NCI-H82 treated with DMSO at 0.1 percent for 48 hours (cell line): ENCODE measurements at regions not wholly inside any gene's neighbourhood (a gene's known extent, or its start where the extent isn't known, plus 50 kb on each side); places are given as distances from the start of the nearest gene placed in this dataset.
"Not testable (repeated sequence)": the region's sequence is repeated elsewhere in the genome, so short reads cannot be mapped to it uniquely, and the experiment has no call there.

Source experiments
- DNase-seq: peaks from one replicate; lab custom pipeline; 2025; ENCODE audit not compliant: unreplicated experiment; lab: John Stamatoyannopoulos, UW

GRCh38 chr5:153212471-153212870, 278.0 kb upstream of the GRIA1 start:
- DNase-seq: no peak

DNA sequence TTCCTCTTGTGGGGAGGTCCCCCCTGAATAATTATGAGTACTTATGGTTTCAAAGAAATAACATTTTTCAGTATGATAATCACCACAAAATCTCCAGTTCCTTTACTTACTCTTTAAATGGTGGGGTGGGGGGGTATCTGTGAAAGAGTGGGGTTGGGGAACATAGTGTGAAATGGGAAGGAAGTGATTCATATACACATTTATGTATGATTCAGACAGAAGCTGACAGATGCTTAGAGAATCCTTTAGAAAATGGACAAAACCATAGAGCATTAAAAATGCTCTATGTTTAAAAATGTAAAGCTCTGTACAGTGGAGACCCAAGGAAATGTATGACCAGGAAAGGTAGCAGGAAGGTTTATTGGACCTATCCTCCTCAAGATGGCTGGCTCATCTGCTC, 267.5 kb upstream of the GRIA1 start:
- no peak for DNase-seq

DNA sequence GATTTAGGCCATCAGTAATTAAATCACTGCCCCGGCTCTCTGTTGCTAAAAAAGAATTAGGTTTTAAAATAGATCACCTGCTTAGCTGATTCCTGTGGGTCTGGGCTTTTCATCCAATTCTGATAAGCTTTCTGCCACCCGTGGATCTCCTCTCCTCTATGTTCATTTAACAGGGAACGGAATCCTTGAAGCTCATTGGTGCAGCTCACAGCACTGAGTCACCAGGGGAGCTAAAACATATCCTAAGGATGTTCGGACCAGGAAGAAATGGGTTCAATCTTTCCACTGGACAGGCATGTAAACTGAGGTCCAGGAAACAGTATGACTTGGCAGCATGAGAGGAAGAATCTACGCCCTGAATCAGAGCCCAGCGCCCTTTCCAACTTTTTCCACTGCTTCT, 267.1 kb upstream of the GRIA1 start:
- DNase-seq: no peak

DNA sequence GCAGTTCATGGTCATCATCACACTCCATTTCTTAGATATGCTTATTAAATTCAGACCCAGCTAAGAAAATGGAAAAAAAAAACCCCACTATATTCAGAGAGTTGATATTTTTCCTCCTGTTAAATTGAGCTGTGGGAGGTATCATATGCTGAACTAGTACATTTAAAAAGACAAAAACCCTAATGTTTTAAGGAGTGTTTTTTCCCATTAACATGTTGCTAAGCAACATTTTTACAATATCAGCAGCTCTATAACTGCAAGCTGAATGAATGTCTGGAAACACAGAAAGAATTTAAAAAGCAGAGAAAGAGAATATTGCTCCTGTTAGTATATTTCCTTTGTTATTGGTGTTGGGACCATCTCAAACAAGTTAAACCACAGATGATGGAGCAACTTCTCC, 265.8 kb upstream of the GRIA1 start:
- no peak for DNase-seq

GRCh38 chr5:153233933-153234332, 256.5 kb upstream of the GRIA1 start:
- DNase-seq: no peak

GRCh38 chr5:153236319-153236718, 254.2 kb upstream of the GRIA1 start:
- DNase-seq: no peak

GRCh38 chr5:153237671-153238332, 252.7 kb upstream of the GRIA1 start:
- no peak for DNase-seq

DNA sequence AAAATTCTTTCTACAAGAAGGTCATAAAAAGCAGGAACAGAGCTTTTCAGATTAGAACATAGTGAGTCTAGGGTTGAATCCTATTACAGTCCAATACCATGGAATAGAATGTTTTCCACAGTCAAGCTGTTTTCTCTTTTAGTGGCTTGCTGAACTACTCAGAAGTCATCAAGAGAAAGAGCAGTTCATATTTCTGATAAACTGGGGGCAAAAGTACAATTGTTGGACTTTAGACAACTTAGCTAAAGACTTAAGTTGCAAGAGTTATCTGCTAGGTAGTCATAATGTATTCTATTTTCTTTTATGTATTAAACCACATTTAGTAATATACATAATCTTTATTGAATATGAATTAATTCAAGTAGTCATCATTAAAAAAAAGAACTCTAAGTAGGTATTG, 233.1 kb upstream of the GRIA1 start:
- no peak for DNase-seq

DNA sequence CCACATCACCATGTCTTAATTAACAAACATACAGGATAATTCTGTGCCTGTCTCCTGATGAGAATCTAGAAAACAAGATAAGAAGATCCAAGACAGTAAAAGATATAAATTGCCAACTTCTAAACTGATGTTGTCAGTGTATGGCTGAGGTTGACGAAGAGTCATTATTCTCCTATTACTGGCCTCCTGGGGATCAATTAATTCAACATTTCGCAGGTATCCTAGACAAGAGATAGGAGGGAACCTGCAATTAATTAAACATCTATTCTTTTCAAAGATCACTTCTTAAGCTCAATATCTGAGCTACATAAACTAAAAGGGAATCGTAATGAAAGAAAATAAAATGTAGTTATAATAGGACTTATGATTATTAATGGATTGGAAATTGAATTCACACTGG, 232.0 kb upstream of the GRIA1 start:
- no peak for DNase-seq

- DNase-seq: no peak
Measured at GRCh38 chr5:153267506-153267905, 223.0 kb upstream of the GRIA1 start.

DNA sequence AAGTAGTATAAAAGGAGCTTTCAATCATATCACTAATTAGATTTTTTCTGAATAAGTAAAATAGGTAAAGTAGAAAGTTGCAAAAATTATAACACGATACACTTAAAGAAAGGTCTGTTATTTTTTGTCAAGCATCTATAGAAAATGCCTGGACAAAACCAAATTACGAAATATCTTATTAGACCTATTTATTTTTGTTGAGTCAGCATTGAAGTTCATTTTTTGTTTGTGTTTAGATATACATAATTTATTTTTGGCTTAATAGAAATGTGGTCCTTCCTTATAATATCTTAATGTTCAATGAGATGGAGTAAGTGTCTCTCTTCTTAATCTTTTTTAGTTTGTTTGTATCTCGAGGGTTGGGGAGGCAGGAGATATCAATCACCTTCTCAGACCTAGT, 214.8 kb upstream of the GRIA1 start:
- DNase-seq: no peak

DNA sequence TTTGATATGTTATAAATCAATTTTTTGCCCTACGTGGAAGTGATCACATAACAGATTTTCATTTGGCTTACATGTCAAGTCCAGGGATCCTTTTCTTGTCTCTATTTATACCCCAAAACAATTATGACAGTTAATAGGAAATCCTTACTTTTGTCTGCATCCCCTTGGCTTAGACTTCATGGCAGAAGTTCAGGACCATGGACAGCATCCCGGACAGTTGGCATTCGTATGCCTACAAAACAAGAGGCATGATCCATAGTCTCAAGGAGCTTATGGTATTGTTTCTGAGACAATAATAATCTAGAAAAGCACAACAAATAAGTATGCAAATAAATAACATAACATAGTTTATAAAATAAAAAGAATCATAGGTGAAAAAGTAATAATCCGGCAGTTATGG, 214.3 kb upstream of the GRIA1 start:
- no peak for DNase-seq

GRCh38 chr5:153296251-153296844, 194.1 kb upstream of the GRIA1 start:
- DNase-seq: not testable (repeated sequence)

- DNase-seq: no peak
Measured at GRCh38 chr5:153299891-153300290, 190.6 kb upstream of the GRIA1 start.

DNA sequence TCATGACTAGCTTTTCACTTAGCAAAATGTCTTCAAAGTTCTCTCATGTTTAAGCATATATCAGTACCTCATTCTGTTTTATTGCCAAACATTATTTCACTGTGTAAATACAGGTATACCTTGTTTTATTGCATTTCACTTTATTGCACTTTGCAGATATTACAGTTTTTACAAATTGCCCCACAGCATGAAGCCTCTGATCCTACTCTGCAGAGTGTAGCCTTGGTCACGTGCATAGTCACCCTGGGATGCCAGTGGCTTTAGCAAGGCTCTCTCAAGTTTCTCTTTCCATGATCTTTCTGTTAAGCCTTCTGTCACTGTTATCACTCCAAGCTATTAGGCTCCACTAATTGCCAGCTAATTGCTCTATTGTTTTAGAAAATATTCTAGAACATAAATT, 182.2 kb upstream of the GRIA1 start:
- DNase-seq: no peak

GRCh38 chr5:153318556-153318955, 171.9 kb upstream of the GRIA1 start:
- no peak for DNase-seq

DNA sequence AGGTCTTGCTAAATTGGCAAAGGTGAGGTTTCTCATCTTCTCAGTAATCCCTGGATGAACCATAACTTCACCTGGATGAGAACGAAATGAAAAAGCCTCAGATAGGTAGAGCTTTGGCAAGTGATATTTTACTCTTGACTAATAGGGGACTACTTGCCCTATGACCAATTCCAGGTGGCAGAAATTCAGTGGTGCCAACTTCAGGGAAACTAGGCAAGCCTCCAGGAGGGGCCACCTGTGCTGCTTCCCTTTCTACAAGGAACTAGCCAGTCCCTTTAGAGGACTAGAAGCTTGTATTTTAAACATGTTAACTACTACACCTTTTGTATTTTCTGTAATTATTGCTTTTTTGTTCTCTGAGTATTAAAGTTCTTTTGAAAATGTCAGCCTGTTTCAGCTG, 169.0 kb upstream of the GRIA1 start:
- no peak for DNase-seq

- no peak for DNase-seq
Measured at GRCh38 chr5:153340139-153340538, 150.3 kb upstream of the GRIA1 start.

DNA sequence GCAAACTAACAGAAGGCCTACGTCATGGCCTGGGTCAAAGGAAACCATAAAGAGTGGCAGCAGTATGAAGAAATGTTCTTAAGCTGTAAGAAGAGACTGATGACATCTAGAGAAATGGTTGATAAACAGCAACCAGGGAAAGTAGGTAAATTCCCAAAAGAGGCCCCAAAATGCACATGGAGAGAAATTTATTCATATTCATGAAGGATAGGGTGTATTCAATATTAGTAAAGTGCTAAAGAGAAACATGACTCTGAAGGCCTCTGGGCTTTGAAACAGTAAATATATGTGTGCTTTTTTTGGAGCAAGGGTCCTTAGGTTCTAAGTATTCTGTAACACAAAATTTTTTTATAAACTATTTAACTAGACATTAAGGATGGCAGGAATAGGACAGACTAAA, 149.7 kb upstream of the GRIA1 start:
- no peak for DNase-seq

- DNase-seq: no peak
Measured at GRCh38 chr5:153342487-153342886, 148.0 kb upstream of the GRIA1 start.

DNA sequence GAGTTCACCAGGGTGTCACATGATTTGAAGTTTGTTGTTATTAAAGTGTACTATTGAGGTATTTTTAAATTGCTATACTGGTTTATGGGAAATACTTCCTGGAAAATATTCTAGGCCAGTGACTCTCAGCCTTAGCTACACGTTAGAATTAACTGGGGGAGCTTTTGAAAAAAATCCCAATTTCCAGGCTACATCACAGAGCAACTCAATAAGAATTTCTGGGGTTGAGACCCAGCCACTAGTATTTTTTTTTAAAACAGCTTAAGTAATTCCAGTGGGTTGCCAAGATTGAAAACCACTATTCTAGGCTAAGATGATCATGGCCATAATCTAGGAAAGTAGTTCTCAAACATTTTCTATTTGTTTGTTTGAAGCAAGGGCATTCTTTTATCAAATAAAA, 142.9 kb upstream of the GRIA1 start:
- no peak for DNase-seq

GRCh38 chr5:153350175-153350883, 140.1 kb upstream of the GRIA1 start:
- DNase-seq: no peak
